ENCODE measurements at regions not wholly inside any gene's neighbourhood (a gene's known extent, or its start where the extent isn't known, plus 50 kb on each side); places are given as distances from the start of the nearest gene placed in this dataset.

- TF ChIP-seq POLR2AphosphoS5 (IDR thresholded peaks at IDR 0.05; ENCODE audit: low read depth, low read length) (no peak), POLR2A (IDR thresholded peaks at IDR 0.05; ENCODE audit: low read depth, low read length) (no peak), PAX5 (IDR thresholded peaks at IDR 0.05; ENCODE audit: insufficient read depth, low read length, severe bottlenecking) (no peak)
Observed at GRCh38 chr12:108448246-108448645, 66.8 kb upstream of the FICD start.
